ENCODE measurements at regions not wholly inside any gene's neighbourhood (a gene's known extent, or its start where the extent isn't known, plus 50 kb on each side); places are given as distances from the start of the nearest gene placed in this dataset.

GRCh38 chr1:209038735-209039134 lies 544.8 kb upstream of the CAMK1G start:
- DNase-seq (ENCODE audit: low read depth), result no peak
- H3K4me3 ChIP-seq (ENCODE audit: low read depth, low read length), result no peak overlapping the region
- TF ChIP-seq CTCF (conservative IDR thresholded peaks at IDR 0.05; ENCODE audit: low read depth, low read length), result no peak

GRCh38 chr1:209040351-209040750 lies 543.2 kb upstream of the CAMK1G start:
- no peak for TF ChIP-seq CTCF (conservative IDR thresholded peaks at IDR 0.05; ENCODE audit: low read depth, low read length)
- DNase-seq (ENCODE audit: low read depth), result no peak
- no peak overlapping the region for H3K4me3 ChIP-seq (ENCODE audit: low read depth, low read length)

GRCh38 chr1:209041927-209042326 lies 541.6 kb upstream of the CAMK1G start:
- DNase-seq (ENCODE audit: low read depth), result no peak
- no peak for TF ChIP-seq CTCF (conservative IDR thresholded peaks at IDR 0.05; ENCODE audit: low read depth, low read length)
- no peak overlapping the region for H3K4me3 ChIP-seq (ENCODE audit: low read depth, low read length)

GRCh38 chr1:209042413-209042812 lies 541.1 kb upstream of the CAMK1G start:
- DNase-seq (ENCODE audit: low read depth), result no peak

GRCh38 chr1:209045331-209046057 lies 538.0 kb upstream of the CAMK1G start:
- no peak for TF ChIP-seq CTCF (conservative IDR thresholded peaks at IDR 0.05; ENCODE audit: low read depth, low read length)
- DNase-seq (ENCODE audit: low read depth), result peak; percentile 31

More at GRCh38 chr1:209042413-209042812, 541.1 kb upstream of the CAMK1G start:
- no peak for TF ChIP-seq CTCF (conservative IDR thresholded peaks at IDR 0.05; ENCODE audit: low read depth, low read length)
- H3K4me3 ChIP-seq (ENCODE audit: low read depth, low read length), result no peak overlapping the region

GRCh38 chr1:209046058-209046417 lies 537.5 kb upstream of the CAMK1G start:
- no peak for TF ChIP-seq CTCF (conservative IDR thresholded peaks at IDR 0.05; ENCODE audit: low read depth, low read length)
- no peak overlapping the region for H3K4me3 ChIP-seq (ENCODE audit: low read depth, low read length)
- no peak for DNase-seq (ENCODE audit: low read depth)

More at GRCh38 chr1:209045331-209046057, 538.0 kb upstream of the CAMK1G start:
- H3K4me3 ChIP-seq (ENCODE audit: low read depth, low read length), result no peak overlapping the region

- no peak for DNase-seq (ENCODE audit: low read depth)
- TF ChIP-seq CTCF (conservative IDR thresholded peaks at IDR 0.05; ENCODE audit: low read depth, low read length), result no peak
- H3K4me3 ChIP-seq (ENCODE audit: low read depth, low read length), result no peak overlapping the region
Observed at GRCh38 chr1:209046935-209047334, 536.6 kb upstream of the CAMK1G start.
